ENCODE measurements at regions not wholly inside any gene's neighbourhood (a gene's known extent, or its start where the extent isn't known, plus 50 kb on each side); places are given as distances from the start of the nearest gene placed in this dataset.

DNA sequence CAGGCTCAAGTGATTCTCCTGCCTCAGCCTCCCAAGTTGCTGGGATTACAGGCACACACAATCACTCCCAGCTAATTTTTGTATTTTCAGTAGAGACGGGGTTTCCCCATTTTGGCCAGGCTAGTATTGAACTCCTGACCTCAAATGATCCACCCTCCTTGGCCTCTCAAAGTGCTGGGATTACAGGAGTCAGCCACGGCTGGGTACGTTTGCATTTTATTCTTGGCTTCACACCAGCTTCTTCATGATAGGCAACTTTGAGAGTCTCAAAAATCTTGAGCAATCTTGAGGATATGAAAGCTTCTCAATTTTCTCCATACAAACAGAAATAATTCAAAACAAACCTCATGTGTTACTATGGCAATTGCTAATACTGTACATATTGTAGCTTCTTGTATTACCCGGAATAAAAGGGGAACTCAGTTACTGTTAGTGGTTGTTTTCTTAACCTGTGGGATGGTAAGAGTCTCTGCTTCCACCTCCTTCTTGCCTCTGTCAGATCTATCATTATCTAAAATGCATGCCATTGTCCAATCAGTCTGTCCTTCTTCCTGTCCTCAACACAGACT lies 102.9 kb upstream of the SYT4 start:
- H3K4me3 ChIP-seq (ENCODE audit: insufficient read depth, low read depth, low read length) = no peak overlapping the region
- no peak overlapping the region for H3K27ac ChIP-seq (ENCODE audit: low read depth, low read length)
- H3K9me3 ChIP-seq (ENCODE audit: insufficient read depth, low read depth, low read length) = no peaks in the 10 kb centered on the region
- no peaks in the 10 kb centered on the region for H4K20me1 ChIP-seq (ENCODE audit: insufficient read depth, low read length)
- no peak overlapping the region for H3K27ac Mint-ChIP-seq (ENCODE audit: unreplicated experiment)
- no peak overlapping the region for H3K4me2 ChIP-seq (ENCODE audit: low read length)
- no peaks in the 10 kb centered on the region for H3K36me3 ChIP-seq (ENCODE audit: insufficient read depth, low read length)
- H3K4me3 Mint-ChIP-seq (ENCODE audit: unreplicated experiment) = no peak overlapping the region
- H3K9ac ChIP-seq (ENCODE audit: low read length) = no peak overlapping the region
- no peaks in the 10 kb centered on the region for H3K27me3 ChIP-seq (ENCODE audit: insufficient read depth, low read length)
- no peaks in the 10 kb centered on the region for H3K9me3 Mint-ChIP-seq (ENCODE audit: unreplicated experiment)
- no peaks in the 10 kb centered on the region for H3K79me2 ChIP-seq (ENCODE audit: insufficient read depth, low read length)
- H3K4me1 ChIP-seq (ENCODE audit: insufficient read depth, low read length) = no peaks in the 10 kb centered on the region
- FAIRE-seq = no peak
- no peaks in the 10 kb centered on the region for H3K27me3 Mint-ChIP-seq (ENCODE audit: low read depth, unreplicated experiment)
- TF ChIP-seq, protein P1, sequence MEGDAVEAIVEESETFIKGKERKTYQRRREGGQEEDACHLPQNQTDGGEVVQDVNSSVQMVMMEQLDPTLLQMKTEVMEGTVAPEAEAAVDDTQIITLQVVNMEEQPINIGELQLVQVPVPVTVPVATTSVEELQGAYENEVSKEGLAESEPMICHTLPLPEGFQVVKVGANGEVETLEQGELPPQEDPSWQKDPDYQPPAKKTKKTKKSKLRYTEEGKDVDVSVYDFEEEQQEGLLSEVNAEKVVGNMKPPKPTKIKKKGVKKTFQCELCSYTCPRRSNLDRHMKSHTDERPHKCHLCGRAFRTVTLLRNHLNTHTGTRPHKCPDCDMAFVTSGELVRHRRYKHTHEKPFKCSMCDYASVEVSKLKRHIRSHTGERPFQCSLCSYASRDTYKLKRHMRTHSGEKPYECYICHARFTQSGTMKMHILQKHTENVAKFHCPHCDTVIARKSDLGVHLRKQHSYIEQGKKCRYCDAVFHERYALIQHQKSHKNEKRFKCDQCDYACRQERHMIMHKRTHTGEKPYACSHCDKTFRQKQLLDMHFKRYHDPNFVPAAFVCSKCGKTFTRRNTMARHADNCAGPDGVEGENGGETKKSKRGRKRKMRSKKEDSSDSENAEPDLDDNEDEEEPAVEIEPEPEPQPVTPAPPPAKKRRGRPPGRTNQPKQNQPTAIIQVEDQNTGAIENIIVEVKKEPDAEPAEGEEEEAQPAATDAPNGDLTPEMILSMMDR (IDR thresholded peaks at IDR 0.05; ENCODE audit: insufficient read depth, low read depth, low read length) = no peak
- TF ChIP-seq EZH2 (IDR thresholded peaks at IDR 0.05; ENCODE audit: insufficient read depth, low read length) = no peak
- H2AFZ ChIP-seq (ENCODE audit: low read depth, low read length) = no peak overlapping the region
- no peak for DNase-seq (ENCODE audit: low read depth)
- no peaks in the 10 kb centered on the region for H3K4me1 Mint-ChIP-seq (ENCODE audit: low read depth, unreplicated experiment)
- H3K36me3 Mint-ChIP-seq (ENCODE audit: low read depth, unreplicated experiment) = no peaks in the 10 kb centered on the region

DNA sequence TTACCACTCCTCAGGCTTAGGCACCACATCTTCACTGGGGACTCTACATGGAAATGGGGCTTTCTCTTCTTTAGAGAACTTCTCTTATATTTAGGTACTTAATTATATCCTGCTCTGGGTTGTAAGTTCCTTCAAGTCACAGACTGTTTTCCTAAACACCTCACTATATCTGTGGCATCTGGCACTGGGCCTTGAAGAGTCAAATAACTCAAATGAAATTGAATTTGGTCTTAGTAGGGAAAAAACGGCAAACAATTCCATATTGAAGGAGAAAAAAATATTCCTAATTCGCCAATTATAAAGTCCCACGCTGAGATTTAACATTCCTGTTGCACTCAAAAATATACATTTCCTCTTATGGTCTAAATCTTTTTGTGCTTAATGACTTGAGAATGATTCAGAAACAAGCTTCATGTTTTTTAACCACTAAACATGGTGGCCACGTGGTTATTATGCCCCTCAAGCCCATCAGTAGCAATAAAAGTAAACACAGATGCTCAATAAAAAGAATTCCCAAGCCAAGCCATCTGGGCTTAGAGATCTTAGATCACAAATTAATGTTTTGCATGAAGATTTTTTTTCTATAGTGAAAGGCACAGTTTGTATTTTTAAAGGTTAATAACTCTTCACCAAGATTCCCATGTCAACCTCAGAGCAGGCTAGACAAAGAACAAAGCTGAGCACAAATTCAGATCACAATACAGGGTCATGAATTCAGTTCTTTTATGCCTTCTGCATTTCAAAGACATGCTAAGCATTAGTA lies 105.5 kb upstream of the SYT4 start:
- Mint-ChIP-seq H3K4me1 (ENCODE audit: low read depth, unreplicated experiment) (no peaks in the 10 kb centered on the region), H3K27me3 (ENCODE audit: low read depth, unreplicated experiment) (no peaks in the 10 kb centered on the region), H3K4me3 (ENCODE audit: unreplicated experiment) (no peak overlapping the region), H3K27ac (ENCODE audit: unreplicated experiment) (no peak overlapping the region), H3K9me3 (ENCODE audit: unreplicated experiment) (no peaks in the 10 kb centered on the region), H3K36me3 (ENCODE audit: low read depth, unreplicated experiment) (no peaks in the 10 kb centered on the region)
- Histone ChIP-seq H3K4me1 (ENCODE audit: insufficient read depth, low read length) (no peaks in the 10 kb centered on the region), H3K27me3 (ENCODE audit: insufficient read depth, low read length) (no peaks in the 10 kb centered on the region), H3K36me3 (ENCODE audit: insufficient read depth, low read length) (no peaks in the 10 kb centered on the region), H3K9me3 (ENCODE audit: insufficient read depth, low read depth, low read length) (no peaks in the 10 kb centered on the region), H3K9ac (ENCODE audit: low read length) (no peak overlapping the region), H3K79me2 (ENCODE audit: insufficient read depth, low read length) (no peaks in the 10 kb centered on the region), H4K20me1 (ENCODE audit: insufficient read depth, low read length) (no peaks in the 10 kb centered on the region), H3K4me3 (ENCODE audit: insufficient read depth, low read depth, low read length) (no peak overlapping the region), H3K4me2 (ENCODE audit: low read length) (no peak overlapping the region), H3K27ac (ENCODE audit: low read depth, low read length) (no peak overlapping the region), H2AFZ (ENCODE audit: low read depth, low read length) (no peak overlapping the region)
- no peak for TF ChIP-seq EZH2 (IDR thresholded peaks at IDR 0.05; ENCODE audit: insufficient read depth, low read length)
- TF ChIP-seq, protein P1 (IDR thresholded peaks at IDR 0.05; ENCODE audit: insufficient read depth, low read depth, low read length) = no peak
- no peak for DNase-seq (ENCODE audit: low read depth)
- FAIRE-seq = no peak

DNA sequence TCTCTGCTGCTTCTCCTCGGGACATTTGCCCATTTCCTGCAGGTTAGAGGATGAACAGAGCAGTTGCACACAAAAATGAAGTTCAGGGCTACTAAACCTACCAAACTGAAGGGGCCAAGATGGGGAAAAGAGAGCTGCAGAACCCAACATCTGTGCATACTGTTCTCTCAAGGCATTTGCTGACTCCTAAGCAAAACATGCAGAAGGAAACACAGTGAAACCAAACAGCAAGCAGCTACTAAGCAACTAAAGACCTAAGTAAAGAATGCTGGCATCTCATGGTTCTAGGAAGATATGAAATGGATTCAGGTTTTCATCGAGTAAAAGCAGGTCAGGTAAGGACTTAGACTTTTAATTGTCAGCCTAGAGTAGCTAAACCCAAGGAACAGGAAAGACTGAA lies 111.9 kb upstream of the SYT4 start:
- Histone ChIP-seq H2AFZ (ENCODE audit: low read depth, low read length) (peak overlapping the region; percentile 4), H3K27ac (ENCODE audit: low read depth, low read length) (no peak overlapping the region), H3K9me3 (ENCODE audit: insufficient read depth, low read depth, low read length) (no peaks in the 10 kb centered on the region), H3K36me3 (ENCODE audit: insufficient read depth, low read length) (no peaks in the 10 kb centered on the region), H3K27me3 (ENCODE audit: insufficient read depth, low read length) (no peaks in the 10 kb centered on the region), H3K4me3 (ENCODE audit: insufficient read depth, low read depth, low read length) (no peak overlapping the region), H4K20me1 (ENCODE audit: insufficient read depth, low read length) (no peaks in the 10 kb centered on the region), H3K79me2 (ENCODE audit: insufficient read depth, low read length) (no peaks in the 10 kb centered on the region), H3K4me2 (ENCODE audit: low read length) (no peak overlapping the region), H3K4me1 (ENCODE audit: insufficient read depth, low read length) (no peaks in the 10 kb centered on the region), H3K9ac (ENCODE audit: low read length) (no peak overlapping the region)
- no peaks in the 10 kb centered on the region for H3K36me3 Mint-ChIP-seq (ENCODE audit: low read depth, unreplicated experiment)
- H3K9me3 Mint-ChIP-seq (ENCODE audit: unreplicated experiment) = no peaks in the 10 kb centered on the region
- peak overlapping the region; percentile 43 for H3K27ac Mint-ChIP-seq (ENCODE audit: unreplicated experiment)
- no peak for TF ChIP-seq EZH2 (IDR thresholded peaks at IDR 0.05; ENCODE audit: insufficient read depth, low read length)
- no peaks in the 10 kb centered on the region for H3K27me3 Mint-ChIP-seq (ENCODE audit: low read depth, unreplicated experiment)
- DNase-seq (ENCODE audit: low read depth) = peak; percentile 8
- H3K4me3 Mint-ChIP-seq (ENCODE audit: unreplicated experiment) = no peak overlapping the region
- no peak for FAIRE-seq
- no peaks in the 10 kb centered on the region for H3K4me1 Mint-ChIP-seq (ENCODE audit: low read depth, unreplicated experiment)
